Mucosa of stomach (tissue), 1 donor: ENCODE measurements at regions not wholly inside any gene's neighbourhood (a gene's known extent, or its start where the extent isn't known, plus 50 kb on each side); places are given as distances from the start of the nearest gene placed in this dataset.

Source experiments
- H3K27me3 ChIP-seq: one replicate; pipeline ENCODE4 v1.7.0; 2013; ENCODE audit warnings: mild to moderate bottlenecking, low read length; ENCODE audit not compliant: control insufficient read depth, insufficient read depth
- H3K36me3 ChIP-seq: one replicate; pipeline ENCODE4 v1.7.0; 2013; ENCODE audit warnings: low read length; ENCODE audit not compliant: control insufficient read depth, insufficient read depth
- H3K4me1 ChIP-seq: one replicate; pipeline ENCODE4 v1.7.0; 2013; ENCODE audit warnings: mild to moderate bottlenecking, low read length; ENCODE audit not compliant: control insufficient read depth, insufficient read depth
- H3K4me3 ChIP-seq: one replicate; pipeline ENCODE4 v1.7.0; 2013; ENCODE audit warnings: low read length
- H3K9ac ChIP-seq: one replicate; pipeline ENCODE4 v1.7.0; 2013; ENCODE audit warnings: mild to moderate bottlenecking, low read length, moderate library complexity
- H3K9me3 ChIP-seq: one replicate; pipeline ENCODE4 v1.7.0; 2013; ENCODE audit warnings: mild to moderate bottlenecking, low read length, moderate library complexity; ENCODE audit not compliant: control insufficient read depth
- donor health status: Pancreatic carcinoma.

DNA sequence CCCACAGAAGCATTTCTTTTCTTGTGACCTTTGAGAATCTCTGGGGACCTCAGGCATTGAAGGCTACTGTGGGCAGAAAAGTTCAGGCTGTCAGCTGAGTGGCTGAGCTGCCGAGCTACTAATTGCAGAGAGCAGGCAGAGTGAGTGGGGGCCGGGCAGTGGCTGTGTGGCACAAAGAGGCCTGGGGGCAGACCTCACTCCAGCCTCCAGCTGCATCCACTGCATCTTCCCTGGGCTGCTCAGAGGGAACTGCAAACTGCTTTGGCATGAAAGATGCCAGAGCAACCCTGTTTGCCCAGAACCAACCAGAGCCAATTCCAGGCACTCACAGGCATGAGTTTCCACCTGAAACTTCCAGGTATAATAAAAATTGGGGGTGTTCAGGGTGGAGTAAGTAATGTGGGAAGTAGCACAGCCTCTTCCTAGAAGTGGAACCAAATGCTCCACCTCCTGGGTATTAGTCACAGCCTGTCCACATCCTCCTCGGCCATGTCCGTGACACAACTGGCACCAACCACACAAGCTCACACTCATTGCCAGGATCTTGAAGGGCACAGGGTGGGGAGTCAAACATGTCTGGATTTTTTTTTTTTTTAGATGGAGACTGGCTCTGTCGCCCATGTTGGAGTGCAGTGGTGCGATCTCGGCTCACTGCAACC, 548.9 kb downstream of the BNC2 start:
- H3K27me3 ChIP-seq = no peaks in the 10 kb centered on the region
- no peak overlapping the region for H3K4me3 ChIP-seq
- no peak overlapping the region for H3K9ac ChIP-seq
- H3K9me3 ChIP-seq = no peaks in the 10 kb centered on the region
- H3K36me3 ChIP-seq = no peaks in the 10 kb centered on the region
- no peaks in the 10 kb centered on the region for H3K4me1 ChIP-seq

DNA sequence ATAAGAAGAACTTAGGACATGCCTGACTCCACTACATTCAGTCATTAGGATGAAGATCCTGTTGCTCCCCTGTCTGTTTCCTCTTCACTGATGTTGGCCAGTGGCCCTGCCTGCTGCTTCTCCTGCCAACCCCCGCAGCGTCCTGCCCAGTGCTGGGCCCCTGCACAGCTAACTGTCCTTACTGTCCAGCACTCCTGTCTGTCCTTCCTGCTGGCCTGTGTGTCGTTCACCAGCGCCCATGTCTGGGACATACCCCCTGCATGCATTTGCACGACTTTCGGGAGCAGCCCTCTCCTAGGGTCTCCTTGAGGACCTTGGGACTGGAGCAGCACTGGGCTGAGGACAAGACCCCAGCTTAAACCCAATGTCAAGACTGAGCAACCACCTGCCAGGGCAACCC, 547.6 kb downstream of the BNC2 start:
- H3K9me3 ChIP-seq = no peaks in the 10 kb centered on the region
- H3K4me1 ChIP-seq = no peaks in the 10 kb centered on the region
- no peaks in the 10 kb centered on the region for H3K27me3 ChIP-seq
- H3K4me3 ChIP-seq = no peak overlapping the region
- H3K36me3 ChIP-seq = no peaks in the 10 kb centered on the region
- no peak overlapping the region for H3K9ac ChIP-seq

DNA sequence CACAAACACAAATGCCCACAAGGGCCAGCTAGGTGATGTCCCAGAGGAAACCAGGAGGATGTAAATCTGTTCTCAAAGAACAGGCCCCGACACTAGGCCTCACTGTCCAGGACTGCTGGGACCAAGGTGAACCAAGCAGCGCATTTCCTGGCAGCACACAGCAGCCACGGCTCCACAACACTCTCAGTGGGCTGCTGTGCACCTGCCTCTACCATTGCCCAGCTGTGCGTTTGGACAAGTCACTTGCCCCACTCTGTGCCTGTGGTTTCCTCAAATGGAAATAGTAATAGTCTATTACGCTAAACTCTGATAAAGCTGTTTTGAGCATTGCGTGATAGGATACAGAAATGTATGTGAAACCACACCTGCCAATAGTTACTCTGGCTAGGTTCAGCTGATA, 544.5 kb downstream of the BNC2 start:
- Histone ChIP-seq H3K27me3 (no peaks in the 10 kb centered on the region), H3K9me3 (no peaks in the 10 kb centered on the region), H3K4me3 (no peak overlapping the region), H3K4me1 (no peaks in the 10 kb centered on the region), H3K9ac (no peak overlapping the region), H3K36me3 (no peaks in the 10 kb centered on the region)

DNA sequence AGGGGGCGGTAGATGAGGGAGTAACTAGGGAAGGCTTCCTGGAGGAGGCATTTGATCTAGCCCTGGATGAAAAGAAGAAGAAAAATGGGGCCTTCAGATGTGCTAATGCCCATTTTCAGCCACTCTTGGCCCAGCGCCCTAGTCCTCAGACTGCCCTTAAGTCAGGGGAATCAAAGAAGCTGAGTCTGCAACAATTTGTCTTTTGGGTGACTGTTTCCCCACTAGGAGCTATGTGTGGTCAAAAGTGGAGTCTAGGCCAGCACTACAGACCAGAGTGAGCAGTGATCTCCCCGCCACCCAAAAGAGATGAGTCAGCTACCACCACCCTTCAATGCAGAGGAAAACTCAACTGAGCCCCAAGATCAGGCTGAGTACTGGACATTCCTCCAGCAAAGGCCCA, 542.1 kb downstream of the BNC2 start:
- Histone ChIP-seq H3K4me3 (no peak overlapping the region), H3K9me3 (no peaks in the 10 kb centered on the region), H3K4me1 (no peaks in the 10 kb centered on the region), H3K9ac (no peak overlapping the region), H3K27me3 (no peaks in the 10 kb centered on the region), H3K36me3 (no peaks in the 10 kb centered on the region)

DNA sequence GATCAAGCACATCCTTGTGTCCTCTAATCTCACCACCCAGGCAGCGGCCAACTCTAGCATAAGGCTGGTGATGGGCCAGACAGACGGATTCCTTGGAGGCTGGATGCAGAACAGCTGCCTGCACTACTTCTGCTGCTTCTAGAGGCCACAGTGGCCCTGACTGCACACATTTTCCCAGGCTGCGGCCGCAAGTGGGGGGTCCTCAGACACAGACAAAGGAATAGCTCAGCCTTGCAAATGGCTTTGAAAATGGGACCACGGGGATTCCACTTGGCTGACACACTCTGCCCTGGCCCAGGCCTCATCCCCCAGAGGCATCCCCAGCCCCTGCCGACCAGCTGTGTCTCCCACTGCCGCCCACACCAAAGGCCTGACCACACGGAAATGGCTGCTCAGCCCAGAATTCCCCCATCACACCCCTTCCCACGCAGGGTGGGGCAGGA, 540.8 kb downstream of the BNC2 start:
- H3K36me3 ChIP-seq = no peaks in the 10 kb centered on the region
- no peak overlapping the region for H3K4me3 ChIP-seq
- no peaks in the 10 kb centered on the region for H3K9me3 ChIP-seq
- no peaks in the 10 kb centered on the region for H3K27me3 ChIP-seq
- no peak overlapping the region for H3K9ac ChIP-seq
- no peaks in the 10 kb centered on the region for H3K4me1 ChIP-seq

DNA sequence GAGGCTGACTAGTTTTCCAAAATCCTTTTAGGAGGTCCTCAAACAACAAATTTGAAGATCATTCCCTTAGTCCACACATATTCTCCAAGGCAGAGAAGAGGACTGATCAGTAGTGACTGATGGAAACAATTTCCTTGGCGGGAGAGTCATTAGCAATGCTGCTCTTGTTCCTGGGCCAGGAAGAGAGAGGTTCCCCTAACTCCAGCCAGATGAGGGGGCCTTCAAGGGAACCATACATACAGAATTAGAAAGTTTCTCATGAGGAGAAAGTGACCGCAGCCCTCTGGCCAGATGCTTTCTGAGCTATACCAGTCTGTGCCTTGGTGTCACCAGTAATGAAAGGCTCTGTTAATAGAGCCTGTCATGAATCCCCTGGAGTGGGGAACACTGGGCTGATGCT, 539.4 kb downstream of the BNC2 start:
- Histone ChIP-seq H3K27me3 (no peaks in the 10 kb centered on the region), H3K9ac (no peak overlapping the region), H3K9me3 (no peaks in the 10 kb centered on the region), H3K36me3 (no peaks in the 10 kb centered on the region), H3K4me3 (no peak overlapping the region), H3K4me1 (no peaks in the 10 kb centered on the region)

DNA sequence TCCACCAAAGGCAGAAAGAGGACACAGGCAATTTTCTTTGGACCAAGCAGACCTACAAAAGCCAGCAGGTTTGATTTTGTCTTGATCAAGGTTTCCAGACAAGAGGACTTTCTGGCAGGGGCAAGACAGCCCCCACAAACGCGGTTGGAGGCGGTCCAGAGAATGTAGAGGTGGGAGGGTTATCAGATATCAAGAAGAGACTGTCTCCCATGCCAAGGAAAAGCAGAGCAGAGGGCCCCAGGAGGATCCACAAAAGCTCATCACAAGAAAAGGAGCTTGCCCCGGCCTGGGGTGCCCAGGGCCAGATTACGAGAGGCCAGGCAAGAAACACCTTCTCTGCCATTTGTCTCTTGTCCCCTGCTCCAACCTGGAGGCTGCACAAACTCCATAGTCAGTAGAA, 538.9 kb downstream of the BNC2 start:
- H3K36me3 ChIP-seq = no peaks in the 10 kb centered on the region
- no peaks in the 10 kb centered on the region for H3K27me3 ChIP-seq
- H3K9me3 ChIP-seq = no peaks in the 10 kb centered on the region
- H3K4me3 ChIP-seq = no peak overlapping the region
- no peaks in the 10 kb centered on the region for H3K4me1 ChIP-seq
- H3K9ac ChIP-seq = no peak overlapping the region

DNA sequence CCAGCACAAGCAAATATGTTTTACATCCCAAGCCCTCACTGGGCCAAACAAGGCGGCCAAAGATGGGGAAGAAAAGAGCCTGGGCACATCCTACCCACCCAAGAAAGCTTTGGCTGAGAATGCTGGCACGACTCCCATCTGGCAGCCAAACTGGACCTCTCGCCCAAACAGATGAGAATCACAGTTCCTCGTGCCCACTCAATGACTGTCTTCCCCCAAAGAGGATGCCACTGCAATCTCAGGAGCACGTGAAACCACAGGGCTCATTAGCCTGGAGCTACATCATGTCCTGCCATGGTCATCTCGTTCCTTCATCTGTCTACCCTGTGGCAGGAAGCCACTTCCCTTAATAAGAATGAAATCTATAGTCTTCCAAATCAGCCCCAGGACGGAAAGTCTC, 536.8 kb downstream of the BNC2 start:
- no peaks in the 10 kb centered on the region for H3K9me3 ChIP-seq
- no peaks in the 10 kb centered on the region for H3K27me3 ChIP-seq
- H3K4me1 ChIP-seq = no peaks in the 10 kb centered on the region
- H3K9ac ChIP-seq = no peak overlapping the region
- no peaks in the 10 kb centered on the region for H3K36me3 ChIP-seq
- H3K4me3 ChIP-seq = no peak overlapping the region

DNA sequence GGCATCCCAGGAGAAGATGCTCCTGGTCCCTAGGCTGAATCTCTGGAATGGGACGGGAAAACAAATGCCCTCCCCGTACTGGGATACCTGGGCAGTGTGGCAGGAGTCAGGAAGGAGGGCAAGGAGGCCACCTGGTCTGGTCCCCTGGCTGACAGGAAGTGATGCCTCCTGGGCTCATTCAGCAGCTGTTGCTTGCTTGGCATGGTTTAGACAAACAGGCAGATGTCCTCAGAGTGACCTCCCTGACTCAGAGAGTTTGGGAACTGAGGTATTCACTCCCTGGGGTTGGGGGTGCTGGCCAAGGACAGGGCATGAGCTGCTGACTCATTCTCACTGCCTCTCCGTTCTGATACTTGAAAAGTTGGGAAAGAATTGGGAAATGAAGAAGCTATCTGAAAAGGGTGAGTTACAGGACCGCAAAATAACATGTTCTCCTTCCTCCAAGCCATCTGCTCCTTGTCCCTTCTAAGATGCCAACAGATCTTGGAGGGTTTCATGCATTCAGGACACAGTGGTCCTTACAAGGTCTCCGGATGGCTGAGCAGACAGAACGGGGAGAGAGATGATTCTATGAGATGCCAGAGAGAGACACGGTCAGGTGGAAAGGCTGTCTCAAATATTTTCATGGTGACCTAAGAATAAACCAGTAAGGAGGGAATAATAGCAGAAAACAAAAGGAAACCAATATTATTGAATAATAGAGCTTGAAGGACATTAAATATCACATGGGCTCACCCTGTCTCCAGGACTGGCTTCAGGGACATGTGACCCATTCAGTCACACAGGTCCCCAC, 534.5 kb downstream of the BNC2 start:
- no peak overlapping the region for H3K9ac ChIP-seq
- no peaks in the 10 kb centered on the region for H3K27me3 ChIP-seq
- H3K36me3 ChIP-seq = no peaks in the 10 kb centered on the region
- no peaks in the 10 kb centered on the region for H3K9me3 ChIP-seq
- no peak overlapping the region for H3K4me3 ChIP-seq
- H3K4me1 ChIP-seq = no peaks in the 10 kb centered on the region

DNA sequence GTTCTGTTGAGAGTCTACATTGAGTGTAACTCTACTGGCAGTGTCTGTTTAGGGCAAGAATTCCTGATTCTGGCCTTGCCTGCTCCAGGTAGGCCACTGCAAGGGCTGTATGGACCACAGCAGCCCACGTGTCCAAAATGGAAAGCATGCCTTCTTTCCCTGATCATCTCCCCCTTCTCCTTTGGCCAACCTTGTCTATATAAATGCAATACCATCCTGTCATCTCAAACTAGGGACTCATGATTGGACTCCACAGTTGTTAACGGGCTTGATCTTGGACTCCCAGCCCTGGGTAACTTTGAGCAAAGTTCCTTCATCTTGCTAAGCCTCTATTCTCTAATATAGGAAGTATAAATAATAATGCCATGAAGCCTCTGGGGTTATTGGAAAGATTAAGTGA, 533.6 kb downstream of the BNC2 start:
- Histone ChIP-seq H3K27me3 (no peaks in the 10 kb centered on the region), H3K9ac (no peak overlapping the region), H3K9me3 (no peaks in the 10 kb centered on the region), H3K36me3 (no peaks in the 10 kb centered on the region), H3K4me3 (no peak overlapping the region), H3K4me1 (no peaks in the 10 kb centered on the region)

DNA sequence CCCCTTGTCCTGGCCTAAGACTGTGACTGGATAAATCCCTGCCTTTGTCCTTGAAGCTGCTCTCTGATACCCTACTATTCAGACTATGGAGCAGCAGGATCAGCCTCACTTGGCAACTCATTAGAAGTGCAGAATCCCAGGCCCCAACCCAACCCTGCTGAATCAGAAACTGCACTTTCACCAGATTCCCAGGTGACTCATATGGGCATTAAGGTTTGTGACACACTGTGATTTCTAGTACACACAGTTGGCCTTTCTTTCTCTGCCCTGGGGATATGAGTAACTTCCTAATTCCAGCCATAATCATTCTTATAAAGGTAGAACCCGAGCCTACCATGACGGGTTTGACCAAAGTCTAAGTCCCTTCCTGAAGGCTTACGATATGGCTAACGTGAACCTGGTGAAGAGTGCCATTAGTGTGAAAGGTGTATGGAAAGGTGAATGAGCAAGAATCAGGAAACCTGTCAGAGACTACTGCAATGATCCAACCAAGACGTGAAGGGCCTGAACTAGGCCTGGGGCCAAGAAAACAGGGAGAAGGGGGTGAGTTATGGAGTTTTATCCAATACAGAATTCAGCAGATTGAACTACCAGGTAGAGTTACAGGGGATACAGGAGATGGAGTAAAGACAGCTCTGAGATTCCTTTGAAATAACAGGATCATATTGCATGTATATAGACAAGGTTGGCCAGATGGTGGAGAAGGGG, 533.0 kb downstream of the BNC2 start:
- H3K27me3 ChIP-seq = no peaks in the 10 kb centered on the region
- no peaks in the 10 kb centered on the region for H3K4me1 ChIP-seq
- H3K9ac ChIP-seq = no peak overlapping the region
- H3K4me3 ChIP-seq = no peak overlapping the region
- H3K9me3 ChIP-seq = no peaks in the 10 kb centered on the region
- H3K36me3 ChIP-seq = no peaks in the 10 kb centered on the region

DNA sequence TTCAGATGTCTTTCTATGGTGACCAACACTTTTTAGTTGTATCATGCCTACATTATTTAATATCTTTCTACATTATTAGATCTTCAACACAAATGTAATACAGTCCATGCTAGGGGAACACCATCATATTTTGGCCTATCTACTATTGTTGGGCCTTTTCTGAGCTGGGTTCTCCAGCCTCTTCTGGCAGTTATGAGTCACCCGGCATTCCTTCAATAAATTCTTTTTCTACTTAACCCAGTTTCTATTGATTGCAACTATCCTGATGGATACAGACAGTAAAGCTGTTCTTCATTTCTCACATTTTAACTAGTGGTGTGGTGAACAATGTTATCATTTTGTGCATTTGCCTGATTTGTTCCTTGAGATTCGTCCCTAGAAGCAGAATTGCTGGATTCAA, 529.3 kb downstream of the BNC2 start:
- no peaks in the 10 kb centered on the region for H3K36me3 ChIP-seq
- no peaks in the 10 kb centered on the region for H3K4me1 ChIP-seq
- H3K27me3 ChIP-seq = no peaks in the 10 kb centered on the region
- H3K9me3 ChIP-seq = no peaks in the 10 kb centered on the region
- no peak overlapping the region for H3K4me3 ChIP-seq
- no peak overlapping the region for H3K9ac ChIP-seq
